GM12873 (cell line): ENCODE measurements at regions not wholly inside any gene's neighbourhood (a gene's known extent, or its start where the extent isn't known, plus 50 kb on each side); places are given as distances from the start of the nearest gene placed in this dataset.

Experiments
- TF ChIP-seq, protein P1 (sequence below): IDR thresholded peaks from 2 replicates; pipeline ENCODE4 v1.5.1; 2012; ENCODE audit warnings: low read depth, mild to moderate bottlenecking, moderate library complexity, low read length, control low read depth; ENCODE audit not compliant: insufficient read depth; ENCODE audit errors: missing control alignments

DNA sequence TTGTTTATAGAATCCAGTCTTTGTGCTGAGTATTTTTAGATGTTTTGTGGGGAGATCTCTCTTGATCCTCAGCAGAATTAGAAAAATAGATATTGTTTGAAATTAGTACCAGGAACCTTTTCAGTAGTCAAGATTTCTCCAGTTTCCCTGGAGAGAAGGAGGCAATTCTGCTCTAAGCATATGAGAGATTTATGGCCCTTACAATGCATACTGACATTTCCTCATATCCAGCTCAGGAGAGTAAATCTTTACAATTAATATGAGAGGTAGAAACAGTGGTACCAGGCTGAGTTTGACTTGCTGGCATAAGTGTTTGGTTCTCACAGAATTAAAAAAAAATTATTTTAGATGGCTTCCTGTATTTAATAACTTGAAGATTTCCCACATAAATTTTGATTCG lies 239.1 kb upstream of the SGO1 start:
- TF ChIP-seq, protein P1, sequence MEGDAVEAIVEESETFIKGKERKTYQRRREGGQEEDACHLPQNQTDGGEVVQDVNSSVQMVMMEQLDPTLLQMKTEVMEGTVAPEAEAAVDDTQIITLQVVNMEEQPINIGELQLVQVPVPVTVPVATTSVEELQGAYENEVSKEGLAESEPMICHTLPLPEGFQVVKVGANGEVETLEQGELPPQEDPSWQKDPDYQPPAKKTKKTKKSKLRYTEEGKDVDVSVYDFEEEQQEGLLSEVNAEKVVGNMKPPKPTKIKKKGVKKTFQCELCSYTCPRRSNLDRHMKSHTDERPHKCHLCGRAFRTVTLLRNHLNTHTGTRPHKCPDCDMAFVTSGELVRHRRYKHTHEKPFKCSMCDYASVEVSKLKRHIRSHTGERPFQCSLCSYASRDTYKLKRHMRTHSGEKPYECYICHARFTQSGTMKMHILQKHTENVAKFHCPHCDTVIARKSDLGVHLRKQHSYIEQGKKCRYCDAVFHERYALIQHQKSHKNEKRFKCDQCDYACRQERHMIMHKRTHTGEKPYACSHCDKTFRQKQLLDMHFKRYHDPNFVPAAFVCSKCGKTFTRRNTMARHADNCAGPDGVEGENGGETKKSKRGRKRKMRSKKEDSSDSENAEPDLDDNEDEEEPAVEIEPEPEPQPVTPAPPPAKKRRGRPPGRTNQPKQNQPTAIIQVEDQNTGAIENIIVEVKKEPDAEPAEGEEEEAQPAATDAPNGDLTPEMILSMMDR: no peak

DNA sequence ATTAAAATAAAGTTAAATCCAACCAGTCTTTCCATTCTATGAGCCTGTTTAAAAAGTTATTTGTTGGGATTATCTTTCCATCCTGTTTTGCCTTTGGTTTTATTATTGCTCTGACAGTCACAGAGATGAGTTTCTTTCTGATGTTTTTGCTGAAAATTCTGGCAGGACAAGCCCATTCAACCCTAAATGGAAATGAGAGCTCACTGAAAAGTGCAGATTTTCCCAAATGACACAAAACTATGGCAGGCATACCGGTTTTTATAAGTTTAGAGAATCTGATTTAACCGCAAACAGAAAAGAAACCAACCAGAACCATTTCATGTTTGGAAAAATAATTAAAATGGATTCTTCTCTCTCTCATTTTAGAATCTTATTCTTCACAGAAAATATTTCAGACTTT lies 238.1 kb upstream of the SGO1 start:
- TF ChIP-seq, protein P1: no peak

DNA sequence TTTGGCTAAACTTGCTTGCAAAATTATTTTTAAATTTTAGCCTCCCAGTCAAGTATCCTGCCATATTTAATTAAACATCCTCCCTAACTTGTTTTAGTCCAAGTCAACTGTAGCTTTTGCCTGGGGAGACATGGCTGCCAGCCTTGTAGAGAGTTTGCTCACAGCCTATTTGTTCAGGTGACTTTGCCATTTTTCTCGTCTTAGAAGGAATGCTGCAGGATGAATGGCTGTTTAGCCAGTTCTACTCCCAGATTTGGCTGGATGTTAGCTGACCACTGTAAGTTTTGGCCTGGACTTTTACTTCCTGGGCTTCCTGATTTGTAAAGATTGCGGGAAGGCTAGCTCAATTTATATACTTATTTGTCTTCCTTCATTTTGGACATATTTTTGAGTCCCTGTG lies 236.4 kb upstream of the SGO1 start:
- TF ChIP-seq, protein P1: no peak

DNA sequence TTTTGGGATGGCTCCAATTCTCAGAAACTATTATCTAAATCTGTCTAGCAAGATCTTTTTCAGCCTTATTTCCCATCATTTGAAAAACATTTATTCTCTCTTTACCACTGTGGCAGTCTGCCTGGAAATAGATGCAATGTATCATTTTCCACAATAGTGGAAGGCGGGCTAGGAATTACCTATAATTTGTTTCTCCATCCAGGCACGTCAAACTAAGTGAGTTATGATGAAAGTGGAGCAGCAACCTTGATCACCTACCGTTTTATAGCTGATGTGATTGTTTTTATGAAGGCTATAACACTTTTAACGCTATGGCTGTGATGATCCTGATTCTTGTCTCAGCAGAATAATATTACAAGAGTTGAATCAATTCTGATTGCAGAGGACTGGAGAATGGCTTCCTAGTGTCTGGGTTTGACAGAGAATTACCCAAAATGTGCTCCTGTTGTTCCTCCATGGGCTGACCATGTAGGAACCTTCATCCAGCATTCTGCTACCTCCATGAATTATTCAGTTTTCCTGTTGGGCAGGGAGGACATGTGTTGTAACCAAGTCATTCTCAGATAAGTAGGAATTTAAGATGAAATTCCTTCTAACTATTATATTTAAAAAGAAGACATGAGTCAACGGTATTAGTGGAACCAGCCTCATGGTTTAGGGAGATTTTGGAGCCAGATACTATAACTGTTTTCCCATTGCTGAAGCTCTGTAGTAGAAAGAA lies 231.5 kb upstream of the SGO1 start:
- TF ChIP-seq, protein P1: no peak

DNA sequence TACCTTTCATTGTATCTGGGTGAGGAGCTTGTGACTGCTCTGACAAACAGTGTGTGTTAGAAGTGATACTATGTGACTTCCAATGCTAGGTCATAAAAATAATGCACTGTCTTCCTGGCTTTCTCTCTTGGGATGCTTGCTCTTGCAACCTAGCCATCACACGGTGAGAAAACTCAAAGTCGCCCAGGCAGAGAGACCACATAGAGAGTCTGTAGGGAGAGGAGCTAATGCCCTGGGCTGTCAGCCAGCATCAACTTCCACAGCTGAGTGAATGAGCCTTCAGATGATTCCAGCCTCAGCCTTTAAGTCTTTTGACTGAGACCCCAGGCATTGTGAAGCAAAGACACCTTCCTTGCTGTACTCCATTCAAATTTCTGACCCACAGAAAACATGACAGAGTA lies 220.6 kb upstream of the SGO1 start:
- TF ChIP-seq, protein P1: no peak

DNA sequence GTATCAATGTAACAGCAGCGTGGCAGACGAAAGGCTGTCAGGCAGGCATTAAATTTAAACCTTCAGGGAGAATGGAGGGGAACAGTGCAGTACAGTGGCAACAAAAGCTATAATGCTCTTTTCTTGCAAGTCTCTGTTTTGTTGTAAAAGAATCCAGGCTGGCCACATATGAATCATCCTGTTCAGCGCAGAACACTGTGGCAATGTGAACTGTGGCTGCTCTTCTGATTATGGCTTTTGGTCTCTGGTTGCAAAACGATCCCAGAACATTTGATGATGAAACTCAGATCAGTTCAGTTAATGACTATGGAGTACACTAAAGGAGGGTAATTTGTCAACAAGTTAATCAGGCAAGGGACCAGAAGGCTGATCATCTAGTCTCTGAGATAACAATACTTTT lies 219.7 kb upstream of the SGO1 start:
- TF ChIP-seq, protein P1: no peak

DNA sequence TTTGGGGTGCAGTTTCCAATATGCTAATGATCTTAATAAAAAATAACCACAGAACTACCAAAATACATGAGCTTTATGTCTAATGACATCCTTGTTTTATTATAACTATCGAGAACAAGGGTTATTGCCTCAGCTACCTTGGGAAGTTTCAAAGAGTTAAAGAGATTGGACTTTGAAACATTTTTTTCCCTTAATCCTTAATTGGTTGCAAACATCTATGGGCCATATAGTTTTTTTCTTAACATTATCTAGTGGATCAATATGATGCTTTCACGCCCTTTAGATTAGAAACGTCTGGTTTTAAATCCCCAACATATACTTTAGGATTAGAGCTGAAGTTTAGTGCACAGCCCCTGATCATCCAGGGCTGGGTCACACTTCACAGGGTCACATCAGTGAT lies 219.2 kb upstream of the SGO1 start:
- TF ChIP-seq, protein P1: no peak
